ENCODE measurements at regions not wholly inside any gene's neighbourhood (a gene's known extent, or its start where the extent isn't known, plus 50 kb on each side); places are given as distances from the start of the nearest gene placed in this dataset.
"Not testable (repeated sequence)": the region's sequence is repeated elsewhere in the genome, so short reads cannot be mapped to it uniquely, and the experiment has no call there.

- TF ChIP-seq, protein P1, sequence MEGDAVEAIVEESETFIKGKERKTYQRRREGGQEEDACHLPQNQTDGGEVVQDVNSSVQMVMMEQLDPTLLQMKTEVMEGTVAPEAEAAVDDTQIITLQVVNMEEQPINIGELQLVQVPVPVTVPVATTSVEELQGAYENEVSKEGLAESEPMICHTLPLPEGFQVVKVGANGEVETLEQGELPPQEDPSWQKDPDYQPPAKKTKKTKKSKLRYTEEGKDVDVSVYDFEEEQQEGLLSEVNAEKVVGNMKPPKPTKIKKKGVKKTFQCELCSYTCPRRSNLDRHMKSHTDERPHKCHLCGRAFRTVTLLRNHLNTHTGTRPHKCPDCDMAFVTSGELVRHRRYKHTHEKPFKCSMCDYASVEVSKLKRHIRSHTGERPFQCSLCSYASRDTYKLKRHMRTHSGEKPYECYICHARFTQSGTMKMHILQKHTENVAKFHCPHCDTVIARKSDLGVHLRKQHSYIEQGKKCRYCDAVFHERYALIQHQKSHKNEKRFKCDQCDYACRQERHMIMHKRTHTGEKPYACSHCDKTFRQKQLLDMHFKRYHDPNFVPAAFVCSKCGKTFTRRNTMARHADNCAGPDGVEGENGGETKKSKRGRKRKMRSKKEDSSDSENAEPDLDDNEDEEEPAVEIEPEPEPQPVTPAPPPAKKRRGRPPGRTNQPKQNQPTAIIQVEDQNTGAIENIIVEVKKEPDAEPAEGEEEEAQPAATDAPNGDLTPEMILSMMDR (IDR thresholded peaks at IDR 0.05; ENCODE audit: low read depth, low read length, missing input control) = not testable (repeated sequence)
- not testable (repeated sequence) for TF ChIP-seq JUND (IDR thresholded peaks at IDR 0.05); TAF1 (conservative IDR thresholded peaks at IDR 0.05); ZBTB33 (IDR thresholded peaks at IDR 0.05); RAD21 (IDR thresholded peaks at IDR 0.05); HNF4G (IDR thresholded peaks at IDR 0.05); HNF4A (conservative IDR thresholded peaks at IDR 0.05); GABPA (IDR thresholded peaks at IDR 0.05 in 1 of 2, conservative IDR thresholded peaks at IDR 0.05 in 1 of 2); SP1 (IDR thresholded peaks at IDR 0.05); ATF3 (IDR thresholded peaks at IDR 0.05); EGR1 (IDR thresholded peaks at IDR 0.05; ENCODE audit: low read depth in 2 of 2); FOXA1 (IDR thresholded peaks at IDR 0.05)
- TF ChIP-seq, protein P2, sequence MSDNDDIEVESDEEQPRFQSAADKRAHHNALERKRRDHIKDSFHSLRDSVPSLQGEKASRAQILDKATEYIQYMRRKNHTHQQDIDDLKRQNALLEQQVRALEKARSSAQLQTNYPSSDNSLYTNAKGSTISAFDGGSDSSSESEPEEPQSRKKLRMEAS (IDR thresholded peaks at IDR 0.05) = not testable (repeated sequence)
- TF ChIP-seq, protein P3, sequence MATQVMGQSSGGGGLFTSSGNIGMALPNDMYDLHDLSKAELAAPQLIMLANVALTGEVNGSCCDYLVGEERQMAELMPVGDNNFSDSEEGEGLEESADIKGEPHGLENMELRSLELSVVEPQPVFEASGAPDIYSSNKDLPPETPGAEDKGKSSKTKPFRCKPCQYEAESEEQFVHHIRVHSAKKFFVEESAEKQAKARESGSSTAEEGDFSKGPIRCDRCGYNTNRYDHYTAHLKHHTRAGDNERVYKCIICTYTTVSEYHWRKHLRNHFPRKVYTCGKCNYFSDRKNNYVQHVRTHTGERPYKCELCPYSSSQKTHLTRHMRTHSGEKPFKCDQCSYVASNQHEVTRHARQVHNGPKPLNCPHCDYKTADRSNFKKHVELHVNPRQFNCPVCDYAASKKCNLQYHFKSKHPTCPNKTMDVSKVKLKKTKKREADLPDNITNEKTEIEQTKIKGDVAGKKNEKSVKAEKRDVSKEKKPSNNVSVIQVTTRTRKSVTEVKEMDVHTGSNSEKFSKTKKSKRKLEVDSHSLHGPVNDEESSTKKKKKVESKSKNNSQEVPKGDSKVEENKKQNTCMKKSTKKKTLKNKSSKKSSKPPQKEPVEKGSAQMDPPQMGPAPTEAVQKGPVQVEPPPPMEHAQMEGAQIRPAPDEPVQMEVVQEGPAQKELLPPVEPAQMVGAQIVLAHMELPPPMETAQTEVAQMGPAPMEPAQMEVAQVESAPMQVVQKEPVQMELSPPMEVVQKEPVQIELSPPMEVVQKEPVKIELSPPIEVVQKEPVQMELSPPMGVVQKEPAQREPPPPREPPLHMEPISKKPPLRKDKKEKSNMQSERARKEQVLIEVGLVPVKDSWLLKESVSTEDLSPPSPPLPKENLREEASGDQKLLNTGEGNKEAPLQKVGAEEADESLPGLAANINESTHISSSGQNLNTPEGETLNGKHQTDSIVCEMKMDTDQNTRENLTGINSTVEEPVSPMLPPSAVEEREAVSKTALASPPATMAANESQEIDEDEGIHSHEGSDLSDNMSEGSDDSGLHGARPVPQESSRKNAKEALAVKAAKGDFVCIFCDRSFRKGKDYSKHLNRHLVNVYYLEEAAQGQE (IDR thresholded peaks at IDR 0.05) = not testable (repeated sequence)
These were observed 55.3 kb upstream of the CT45A1 start for GRCh38 chrX:135657952-135658654.
